MM.1S (cell line): ENCODE measurements at regions not wholly inside any gene's neighbourhood (a gene's known extent, or its start where the extent isn't known, plus 50 kb on each side); places are given as distances from the start of the nearest gene placed in this dataset.

Experiments used
- DNase-seq: peaks from one replicate; pipeline ENCODE4 v3.0.0-alpha.2; 2015
- H2AFZ ChIP-seq: fragments of 300-600 bp; sonication (generic); 2 replicates; pipeline ENCODE4 v1.6.0; 2016; ENCODE audit warnings: antibody characterized with exemption, low read length
- H3F3A ChIP-seq: fragments of 300-600 bp; sonication (generic); 2 replicates; pipeline ENCODE4 v1.6.1; 2016; ENCODE audit warnings: mild to moderate bottlenecking, antibody characterized with exemption, low read length, moderate library complexity, mixed read lengths; ENCODE audit not compliant: insufficient read depth
- H3K27ac ChIP-seq: fragments of 300-600 bp; sonication (generic); 2 replicates; pipeline ENCODE4 v1.5.1; 2016; ENCODE audit warnings: mild to moderate bottlenecking, low read length
- H3K27me3 ChIP-seq: fragments of 300-600 bp; sonication (generic); replicated peaks from 2 replicates; pipeline ENCODE4 v1.6.0; 2016; ENCODE audit warnings: low read length; ENCODE audit not compliant: insufficient read depth
- H3K36me3 ChIP-seq: fragments of 300-600 bp; sonication (generic); replicated peaks from 2 replicates; pipeline ENCODE4 v1.6.1; 2016; ENCODE audit warnings: mild to moderate bottlenecking, low read length, mixed read lengths; ENCODE audit not compliant: insufficient read depth
- H3K4me1 ChIP-seq: fragments of 300-600 bp; sonication (generic); 2 replicates; pipeline ENCODE4 v1.6.1; 2016; ENCODE audit warnings: low read length, mixed read lengths
- H3K4me2 ChIP-seq: fragments of 300-600 bp; sonication (generic); 2 replicates; pipeline ENCODE4 v1.6.0; 2016; ENCODE audit warnings: low read depth, low read length
- H3K4me3 ChIP-seq: fragments of 300-600 bp; sonication (generic); 2 replicates; pipeline ENCODE4 v1.5.1; 2016; ENCODE audit warnings: low read length, mixed read lengths
- H3K79me2 ChIP-seq: fragments of 300-600 bp; sonication (generic); 2 replicates; pipeline ENCODE4 v1.6.1; 2016; ENCODE audit warnings: mixed run types, low read length, mixed read lengths
- H3K9ac ChIP-seq: fragments of 300-600 bp; sonication (generic); 2 replicates; pipeline ENCODE4 v1.6.1; 2016; ENCODE audit warnings: low read length, mixed read lengths
- H3K9me2 ChIP-seq: fragments of 300-600 bp; sonication (generic); replicated peaks from 2 replicates; pipeline ENCODE4 v1.6.1; 2016; ENCODE audit warnings: mild to moderate bottlenecking, low read length, mixed read lengths; ENCODE audit not compliant: insufficient read depth
- H3K9me3 ChIP-seq: fragments of 300-600 bp; sonication (generic); replicated peaks from 2 replicates; pipeline ENCODE4 v1.6.1; 2016; ENCODE audit warnings: mild to moderate bottlenecking, low read length, mixed read lengths; ENCODE audit not compliant: insufficient read depth
- H4K20me1 ChIP-seq: fragments of 300-600 bp; sonication (generic); 2 replicates; pipeline ENCODE4 v1.6.1; 2016; ENCODE audit warnings: mild to moderate bottlenecking, low read length, moderate library complexity, mixed read lengths; ENCODE audit not compliant: insufficient read depth
- CTCF ChIP-seq: fragments of 300-600 bp; sonication (generic); IDR thresholded peaks from 2 replicates; pipeline ENCODE4 v1.5.1; 2016; ENCODE audit warnings: antibody characterized with exemption, low read length, mixed read lengths
- EZH2 ChIP-seq: fragments of 300-600 bp; sonication (generic); optimal IDR thresholded peaks from 2 replicates; pipeline ENCODE3; 2017; ENCODE audit warnings: low read depth, mild to moderate bottlenecking, antibody characterized with exemption, low read length, mixed read lengths
- EZH2phosphoT487 ChIP-seq: fragments of 300-600 bp; sonication (generic); IDR thresholded peaks from 2 replicates; pipeline ENCODE4 v1.6.1; 2018; ENCODE audit warnings: antibody characterized with exemption, low read length

- no peak overlapping the region for H2AFZ ChIP-seq
- H3K36me3 ChIP-seq = no peaks in the 10 kb centered on the region
- H3K4me1 ChIP-seq = no peaks in the 10 kb centered on the region
- no peaks in the 10 kb centered on the region for H3K79me2 ChIP-seq
- H3K4me2 ChIP-seq = no peak overlapping the region
- H3K27ac ChIP-seq = no peak overlapping the region
- TF ChIP-seq CTCF = no peak
- no peak for TF ChIP-seq EZH2phosphoT487
- no peak for TF ChIP-seq EZH2
- H3K9me3 ChIP-seq = no peaks in the 10 kb centered on the region
- no peaks in the 10 kb centered on the region for H3K9me2 ChIP-seq
- no peaks in the 10 kb centered on the region for H4K20me1 ChIP-seq
- no peak overlapping the region for H3K4me3 ChIP-seq
- no peak for DNase-seq
- no peak overlapping the region for H3K9ac ChIP-seq
- H3K27me3 ChIP-seq = no peaks in the 10 kb centered on the region
- no peaks in the 10 kb centered on the region for H3F3A ChIP-seq
Observed at GRCh38 chr3:176352716-176353334, 844.5 kb downstream of the TBL1XR1 start.

- no peak overlapping the region for H3K27ac ChIP-seq
Observed at GRCh38 chr3:176351408-176351807, 845.9 kb downstream of the TBL1XR1 start.

GRCh38 chr3:176349706-176350105 lies 847.6 kb downstream of the TBL1XR1 start:
- TF ChIP-seq EZH2phosphoT487 (no peak), EZH2 (no peak), CTCF (no peak)
- Histone ChIP-seq H3K27me3 (no peaks in the 10 kb centered on the region), H3K27ac (no peak overlapping the region), H2AFZ (no peak overlapping the region), H3F3A (no peaks in the 10 kb centered on the region), H3K79me2 (no peaks in the 10 kb centered on the region), H3K4me3 (no peak overlapping the region), H4K20me1 (no peaks in the 10 kb centered on the region), H3K9ac (no peak overlapping the region), H3K36me3 (no peaks in the 10 kb centered on the region), H3K9me3 (no peaks in the 10 kb centered on the region), H3K4me2 (no peak overlapping the region), H3K9me2 (no peaks in the 10 kb centered on the region), H3K4me1 (no peaks in the 10 kb centered on the region)
- DNase-seq = no peak

More at GRCh38 chr3:176351408-176351807, 845.9 kb downstream of the TBL1XR1 start:
- Histone ChIP-seq H3K79me2 (no peaks in the 10 kb centered on the region), H2AFZ (no peak overlapping the region), H3K4me2 (no peak overlapping the region), H3K27me3 (no peaks in the 10 kb centered on the region), H3F3A (no peaks in the 10 kb centered on the region), H3K36me3 (no peaks in the 10 kb centered on the region), H4K20me1 (no peaks in the 10 kb centered on the region), H3K9ac (no peak overlapping the region), H3K4me1 (no peaks in the 10 kb centered on the region), H3K4me3 (no peak overlapping the region), H3K9me3 (no peaks in the 10 kb centered on the region), H3K9me2 (no peaks in the 10 kb centered on the region)
- TF ChIP-seq EZH2 = no peak
- TF ChIP-seq EZH2phosphoT487 = no peak
- no peak for TF ChIP-seq CTCF
- DNase-seq = no peak
